NCI-H526 treated with DMSO at 0.1 percent for 48 hours (cell line): ENCODE measurements at regions not wholly inside any gene's neighbourhood (a gene's known extent, or its start where the extent isn't known, plus 50 kb on each side); places are given as distances from the start of the nearest gene placed in this dataset.

Experiments used
- DNase-seq: peaks from one replicate; lab custom pipeline; 2025; lab: John Stamatoyannopoulos, UW

DNA sequence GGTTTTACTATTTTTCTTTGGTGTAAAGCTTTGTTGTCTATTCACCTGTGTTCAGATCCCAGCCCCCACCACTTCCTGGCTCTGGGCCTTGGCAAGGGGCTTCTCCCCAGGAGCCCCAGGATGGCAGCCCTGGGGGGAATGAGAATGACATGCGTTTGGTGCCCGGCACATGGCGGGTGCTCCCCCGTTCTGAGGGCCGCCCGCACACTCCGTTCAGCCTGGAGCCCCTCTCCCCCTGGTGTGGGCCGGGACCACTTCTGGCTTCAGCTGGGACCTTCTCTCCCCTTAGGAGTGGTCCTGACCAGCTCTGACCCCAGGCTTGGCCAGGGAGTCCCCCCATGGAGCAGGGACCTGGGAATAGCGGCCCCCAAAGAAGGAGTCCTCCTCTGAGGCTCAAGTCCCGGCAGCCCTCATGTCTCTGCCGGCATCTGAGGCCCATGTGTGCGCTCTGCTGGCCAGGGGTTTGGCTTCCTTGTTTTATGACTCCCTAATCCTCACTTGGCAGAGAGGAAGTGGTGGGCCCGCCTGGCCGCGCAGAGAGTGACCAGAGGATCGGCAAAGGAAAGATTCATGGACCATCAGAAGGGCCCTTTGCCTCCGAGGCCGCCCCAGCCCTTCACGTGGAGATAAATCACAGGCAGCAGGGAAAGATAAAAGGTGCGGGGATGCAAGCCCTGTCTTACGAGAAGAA, 57.0 kb upstream of the LMX1B start:
- DNase-seq = no peak

DNA sequence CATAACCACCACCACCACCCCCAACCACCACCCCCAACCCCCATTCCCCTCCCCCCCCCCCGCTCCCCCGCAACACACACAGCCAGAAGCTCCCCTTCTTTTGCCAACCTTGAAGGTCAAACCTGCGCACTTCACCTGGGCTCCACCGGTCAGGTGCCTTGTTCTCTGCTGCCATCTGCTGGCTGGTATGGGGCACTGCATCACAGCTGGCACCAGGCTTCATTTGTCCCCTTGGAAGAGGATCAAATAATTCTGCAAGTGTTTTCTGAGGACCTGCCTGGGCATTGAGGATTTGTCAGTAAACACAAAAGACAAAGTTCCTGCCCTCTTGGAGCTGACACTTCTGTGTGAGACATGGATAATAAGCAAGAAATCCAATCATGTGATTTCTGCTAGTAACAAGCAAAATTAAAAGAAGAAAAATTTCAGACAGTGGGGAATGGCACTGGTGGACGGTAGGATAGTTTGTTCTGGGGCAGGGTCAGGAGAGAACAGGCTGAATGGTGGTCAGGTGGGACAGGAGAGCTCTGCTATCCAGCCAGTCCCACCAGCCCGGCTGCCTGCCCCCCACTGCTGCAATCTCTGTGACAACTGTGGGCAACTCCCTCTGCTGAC, 55.6 kb upstream of the LMX1B start:
- DNase-seq = peak; percentile 38

DNA sequence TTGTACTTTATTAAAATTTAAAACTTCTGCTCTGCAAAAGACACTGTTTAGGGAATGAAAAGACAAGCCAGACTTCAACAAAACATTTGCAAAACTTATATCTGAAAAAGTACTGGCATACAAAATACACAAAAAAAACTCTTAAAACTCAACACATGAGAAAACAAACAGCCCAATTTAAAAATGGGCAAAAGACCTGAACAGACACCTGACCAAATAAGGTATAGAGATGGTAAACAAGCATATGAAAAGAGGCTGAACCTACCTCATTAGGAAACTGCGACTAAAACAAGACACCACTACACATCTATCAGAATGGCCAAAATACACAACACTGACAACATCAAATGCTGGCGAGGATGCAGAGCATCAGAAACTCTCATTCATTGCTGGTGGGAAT, 54.4 kb upstream of the LMX1B start:
- DNase-seq = no peak

DNA sequence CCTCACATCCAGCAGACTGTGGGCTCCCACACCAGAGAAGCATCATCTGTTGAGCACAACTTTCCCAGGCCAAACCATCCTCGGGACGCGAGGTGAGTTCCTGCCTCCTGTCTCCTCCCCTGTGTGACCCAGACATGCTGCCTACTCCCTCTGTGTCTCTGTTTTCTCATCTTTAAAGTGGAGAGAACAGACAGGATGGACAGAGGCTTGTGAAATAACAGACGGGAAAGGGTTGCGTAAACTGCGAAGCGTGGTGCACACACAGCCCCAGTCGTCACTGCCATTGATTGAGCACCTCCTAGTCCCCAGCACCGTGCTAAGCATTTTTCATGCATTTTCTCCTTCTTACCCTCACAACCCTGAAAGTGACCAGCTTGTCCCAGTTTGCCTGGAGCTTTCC, 52.1 kb upstream of the LMX1B start:
- DNase-seq = no peak

DNA sequence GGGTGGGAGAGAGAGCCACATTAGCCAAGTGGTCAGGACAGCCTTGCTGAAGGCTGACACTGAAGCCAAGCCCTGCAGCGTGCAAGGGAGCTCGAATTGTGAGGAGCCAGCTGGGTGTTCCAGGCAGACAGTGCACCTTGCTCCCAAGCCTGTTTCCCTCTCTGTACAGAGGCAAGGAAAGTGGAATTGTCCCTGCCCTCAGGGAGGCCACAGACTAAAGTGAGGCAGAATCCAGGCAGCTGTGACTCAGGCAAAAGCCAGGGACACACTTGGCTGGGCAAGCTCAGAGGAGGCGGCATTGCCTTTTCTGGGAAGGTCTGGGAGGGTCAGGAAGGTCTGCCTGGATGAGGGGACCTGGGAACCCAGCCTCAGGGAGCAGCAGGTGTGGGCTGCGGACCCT, 50.2 kb upstream of the LMX1B start:
- no peak for DNase-seq
